GM18907 (cell line): ENCODE measurements at regions not wholly inside any gene's neighbourhood (a gene's known extent, or its start where the extent isn't known, plus 50 kb on each side); places are given as distances from the start of the nearest gene placed in this dataset.
A peak's percentile ranks its signal among the peaks of the same experiment; 100 is the strongest.

Experiments used
- ATAC-seq: cut with Tn5 transposase; IDR thresholded peaks from one replicate; pipeline ENCODE4 v1.9.1; 2021; ENCODE audit warnings: mild to moderate bottlenecking, moderate library complexity; ENCODE audit not compliant: unreplicated experiment

DNA sequence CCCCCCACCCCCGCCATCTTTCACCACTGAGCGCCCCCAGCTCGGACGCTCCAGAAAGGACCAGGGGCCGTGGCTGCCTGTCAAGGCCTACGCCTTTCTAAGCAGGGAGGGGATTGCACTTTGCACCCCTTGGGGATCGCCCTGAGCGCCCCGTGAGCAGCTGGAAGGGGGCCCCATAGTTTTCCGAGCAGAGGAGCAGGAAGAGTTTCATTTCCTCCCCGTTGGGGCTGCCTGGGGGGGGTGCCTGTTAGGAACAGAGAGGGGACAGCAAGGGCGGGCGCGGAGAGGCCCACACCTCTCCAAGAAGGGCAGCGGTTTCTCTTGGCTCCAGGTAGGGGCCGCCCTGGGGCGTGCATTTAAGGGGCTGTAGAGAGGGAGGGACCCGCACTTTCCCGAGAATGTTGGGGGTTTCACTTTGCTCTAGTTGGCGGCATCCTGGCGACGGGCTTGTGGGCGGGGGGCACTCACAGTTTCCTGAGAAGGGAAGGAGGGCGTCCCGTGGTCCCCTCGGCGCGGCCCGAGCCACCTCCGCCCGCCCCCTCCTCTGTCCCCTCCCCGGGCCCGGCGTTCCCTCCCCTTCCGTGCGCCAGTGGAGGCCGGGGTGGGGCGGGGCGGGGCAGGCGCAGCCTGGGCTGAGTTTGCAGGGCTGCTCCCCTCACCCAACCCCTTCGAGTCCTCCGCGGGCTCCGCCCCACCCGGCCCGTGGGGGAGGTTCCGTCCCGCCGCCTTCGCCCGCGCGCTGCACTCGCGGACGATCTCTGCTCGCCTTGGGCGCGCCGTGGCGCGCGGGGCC is 82.3 kb upstream of the CD99 start:
- ATAC-seq, result peak; percentile 95

DNA sequence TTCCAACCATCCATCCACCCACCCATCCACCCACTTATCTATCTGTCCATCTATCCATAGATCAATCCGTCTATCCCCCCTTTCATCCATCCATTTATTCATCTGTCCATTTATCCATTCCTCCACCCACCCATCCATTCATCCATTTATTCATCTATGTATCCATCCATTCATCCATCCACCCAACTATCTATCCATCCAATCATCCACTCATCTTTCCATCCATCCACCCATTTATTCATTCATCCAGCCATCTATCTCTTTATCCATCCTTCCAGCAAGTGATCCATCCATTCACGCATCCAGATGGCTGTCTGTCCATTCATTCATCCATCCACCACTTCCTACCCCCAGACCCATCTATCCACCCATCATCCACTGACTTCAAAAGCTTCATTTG is 84.0 kb upstream of the CD99 start:
- ATAC-seq, result no peak

DNA sequence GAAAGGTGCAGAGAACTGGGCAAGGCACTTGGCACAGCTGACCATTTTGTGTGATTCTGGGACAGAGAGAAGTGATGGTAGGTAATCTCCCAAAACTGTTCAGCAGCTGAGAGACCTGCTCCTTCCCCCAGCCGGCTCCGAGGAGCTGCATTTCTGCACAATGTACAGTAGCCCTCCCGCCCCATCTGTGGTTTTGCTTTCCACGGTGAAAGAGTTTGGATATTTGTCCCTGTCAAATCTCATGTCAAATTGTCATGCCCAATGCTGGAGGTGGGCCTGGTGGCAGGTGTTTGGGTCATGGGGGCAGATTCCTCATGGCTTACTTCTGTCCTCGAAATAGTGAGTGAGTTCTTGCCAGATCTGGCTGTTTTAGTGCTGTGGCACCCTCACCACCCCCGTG is 90.5 kb upstream of the CD99 start:
- no peak for ATAC-seq

DNA sequence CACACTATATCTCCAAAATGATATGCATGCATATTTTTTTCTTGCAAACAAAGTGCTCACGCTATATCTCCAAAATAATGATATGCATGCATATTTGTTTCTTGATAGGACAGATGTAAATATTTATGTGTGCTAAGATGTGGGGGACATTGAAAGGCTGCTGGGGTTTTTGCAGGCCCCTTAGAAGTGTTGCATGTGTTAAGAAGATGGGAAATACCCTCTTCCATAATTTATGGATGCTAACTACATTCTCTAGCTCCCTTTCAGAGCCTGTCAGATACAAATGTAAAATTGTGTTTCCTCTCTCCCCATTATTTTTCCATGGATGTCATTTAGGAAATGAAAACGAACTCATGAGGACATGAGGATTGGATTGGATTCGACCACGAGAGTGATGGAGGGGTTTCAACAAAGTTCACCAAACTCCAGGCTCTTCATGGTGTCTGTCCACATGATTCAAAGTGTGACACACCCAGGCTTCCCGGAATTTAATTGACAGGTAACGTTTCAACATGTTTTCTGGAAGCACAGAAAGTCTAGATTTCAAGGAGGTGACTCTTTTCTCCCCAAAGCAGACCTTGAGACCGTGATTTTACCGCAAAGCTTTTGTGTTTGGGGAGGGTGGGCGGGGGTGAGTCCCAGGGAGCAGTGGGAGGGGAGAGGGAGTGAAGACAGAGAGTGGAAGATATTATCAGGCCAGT is 94.4 kb upstream of the CD99 start:
- no peak for ATAC-seq

DNA sequence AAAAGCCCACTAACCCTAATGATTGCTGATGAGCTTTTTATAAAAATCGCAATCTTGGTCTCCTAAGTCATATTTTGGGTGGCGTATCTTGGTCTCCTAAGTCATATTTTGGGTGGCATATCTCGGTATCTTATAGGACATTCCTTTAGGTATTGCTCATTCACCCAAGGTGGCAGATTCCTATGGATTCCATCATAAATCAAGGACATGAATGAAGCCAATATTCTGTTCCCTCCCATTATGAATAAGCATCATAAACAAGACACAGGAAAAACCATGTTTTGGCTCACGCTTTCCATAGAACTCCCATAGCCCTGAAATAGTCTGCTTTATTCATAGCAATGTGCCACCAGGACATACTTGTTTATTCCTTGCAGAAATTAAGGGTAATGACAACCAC is 95.0 kb upstream of the CD99 start:
- ATAC-seq, result no peak

DNA sequence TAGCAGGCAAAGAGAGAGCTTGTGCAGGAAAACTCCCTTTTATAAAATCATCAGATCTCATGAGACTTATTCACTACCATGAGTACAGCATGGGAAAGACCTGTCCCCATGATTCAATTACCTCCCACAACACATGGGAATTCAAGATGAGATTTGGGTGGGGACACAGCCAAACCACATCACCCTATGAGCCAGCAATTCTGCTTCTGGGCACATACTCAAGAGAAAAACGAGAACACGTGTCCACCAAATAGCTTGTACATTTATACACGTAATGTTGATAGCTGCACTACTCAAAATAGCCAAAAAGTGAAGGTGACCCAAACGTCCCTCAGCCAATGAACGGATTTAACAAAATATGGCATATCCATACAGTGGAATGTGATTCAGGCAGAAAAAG is 94.5 kb upstream of the DHRSX start:
- no peak for ATAC-seq

DNA sequence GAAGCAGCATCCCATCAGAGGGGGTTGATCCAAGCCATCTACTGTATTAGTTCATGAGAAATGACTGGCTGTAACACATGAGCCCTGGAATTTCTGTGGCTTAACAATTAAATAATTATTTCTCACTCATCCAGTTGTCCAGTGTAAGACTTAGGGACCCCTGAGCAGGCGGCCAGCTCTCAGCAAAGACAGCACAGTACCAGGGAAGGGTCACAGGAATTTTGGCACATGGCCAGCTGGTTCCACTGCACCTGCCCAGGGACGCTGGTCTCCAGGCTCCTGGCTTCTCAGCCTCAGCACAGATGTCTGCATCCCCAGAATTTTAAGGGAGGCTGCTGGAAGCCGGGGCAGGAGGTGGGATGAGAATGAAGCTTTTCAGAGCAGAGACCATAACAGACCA is 93.7 kb upstream of the DHRSX start:
- ATAC-seq, result no peak

DNA sequence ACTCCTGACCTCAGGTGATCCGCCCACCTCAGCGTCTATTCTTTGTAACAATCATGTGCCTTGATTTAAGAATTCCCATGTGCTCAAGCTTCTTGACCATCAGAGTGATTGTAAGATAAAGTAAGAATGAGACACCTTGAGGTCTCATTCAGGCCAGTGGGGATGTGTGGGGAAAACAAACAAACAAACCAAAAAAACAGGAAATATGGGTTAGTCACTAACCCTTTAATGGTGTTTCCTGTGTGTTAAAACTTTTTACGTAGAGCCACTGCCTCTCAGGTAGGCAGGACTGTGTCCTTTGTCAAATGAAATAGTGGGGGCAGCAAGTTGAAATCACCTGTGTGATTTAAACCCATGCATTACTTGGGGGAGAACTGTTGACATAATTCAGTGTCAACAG is 91.5 kb upstream of the DHRSX start:
- ATAC-seq, result no peak

DNA sequence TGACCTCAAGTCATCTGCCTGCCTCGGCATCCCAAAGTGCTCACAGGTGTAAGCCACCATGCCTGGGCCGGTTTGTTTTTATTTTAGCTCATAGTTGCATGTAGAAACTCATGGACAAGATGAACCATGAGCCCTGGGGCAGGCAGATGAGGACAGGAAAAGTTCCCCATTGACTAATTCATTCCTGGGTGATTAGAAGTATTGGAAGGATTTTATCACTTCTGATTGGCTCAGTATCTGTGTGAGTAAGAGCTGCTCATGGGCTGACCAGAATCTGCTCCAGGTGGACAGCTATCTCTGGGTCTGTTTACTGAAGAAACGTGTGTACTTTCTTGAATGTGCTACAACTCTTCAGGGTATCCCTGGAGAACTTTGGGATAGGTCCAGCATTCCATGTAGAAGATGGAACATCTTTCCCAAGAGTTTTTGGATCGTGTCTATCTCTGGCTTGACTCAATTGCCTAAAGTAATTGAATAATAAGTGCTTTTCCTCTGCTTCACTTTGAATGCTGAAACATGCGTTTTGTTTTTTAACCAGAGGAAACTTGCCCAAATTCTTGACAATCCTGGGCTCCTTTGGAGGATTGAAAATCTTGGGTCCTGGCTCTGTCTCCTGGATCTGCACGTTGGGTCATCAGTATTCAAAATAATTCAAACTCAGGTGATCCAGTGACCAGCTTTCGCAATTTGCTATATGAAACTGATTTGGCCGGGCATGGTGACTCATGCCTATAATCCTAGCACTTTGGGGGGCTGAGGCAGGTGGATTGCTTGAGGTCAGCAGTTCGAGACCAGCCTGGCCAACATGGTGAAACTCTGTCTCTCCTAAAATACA is 88.6 kb upstream of the DHRSX start:
- no peak for ATAC-seq

DNA sequence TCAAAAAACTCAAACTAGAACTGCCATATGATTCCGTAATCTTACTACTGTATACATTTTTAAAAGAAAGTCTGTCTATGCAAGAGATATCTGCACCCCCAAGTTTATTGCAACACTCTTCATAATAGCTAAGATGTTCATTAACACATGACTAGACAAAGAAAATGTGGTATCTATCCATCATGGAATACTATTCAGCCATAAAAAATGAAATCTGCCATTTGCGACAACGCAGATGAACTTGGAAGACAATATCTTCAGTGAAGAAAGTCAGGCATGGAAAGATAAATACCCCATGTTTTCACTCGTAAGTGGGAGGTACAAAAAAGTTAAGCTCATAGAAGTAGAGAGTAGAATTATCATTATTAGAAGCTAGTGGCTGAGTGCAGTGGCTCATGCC is 87.3 kb upstream of the DHRSX start:
- no peak for ATAC-seq

DNA sequence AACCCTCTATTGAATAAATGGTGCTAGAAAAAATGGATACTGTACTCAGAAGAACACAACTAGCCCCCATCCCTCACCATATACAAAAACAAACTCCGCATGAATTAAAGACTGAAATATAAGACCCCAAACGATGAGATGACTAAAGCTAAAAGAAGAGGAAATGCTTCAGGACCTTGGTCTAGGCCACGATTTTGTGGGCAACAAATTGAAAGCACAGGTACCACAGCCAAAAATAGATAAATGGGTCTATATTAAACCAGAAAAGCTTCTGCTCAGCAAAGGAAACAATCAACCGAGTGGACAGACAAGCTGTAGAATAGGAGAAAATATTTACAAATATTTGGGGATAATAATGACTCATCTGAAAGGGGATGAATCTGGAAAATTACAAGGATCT is 86.4 kb upstream of the DHRSX start:
- no peak for ATAC-seq

DNA sequence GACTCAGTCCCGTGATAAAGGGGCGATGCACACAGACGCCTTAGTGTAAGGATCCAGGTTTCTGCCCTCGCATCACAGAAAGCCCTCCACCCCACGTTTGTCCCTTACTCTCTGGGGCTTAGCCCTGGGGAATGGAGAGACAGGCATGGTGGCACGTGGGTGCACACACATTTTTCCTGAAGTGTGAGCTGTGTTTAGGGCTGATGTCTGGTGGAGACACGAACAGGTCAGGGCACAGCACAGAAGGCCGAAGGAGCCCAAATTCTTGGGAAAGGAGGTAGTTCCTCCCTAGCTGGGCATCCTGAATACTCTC is 84.3 kb upstream of the DHRSX start:
- no peak for ATAC-seq

DNA sequence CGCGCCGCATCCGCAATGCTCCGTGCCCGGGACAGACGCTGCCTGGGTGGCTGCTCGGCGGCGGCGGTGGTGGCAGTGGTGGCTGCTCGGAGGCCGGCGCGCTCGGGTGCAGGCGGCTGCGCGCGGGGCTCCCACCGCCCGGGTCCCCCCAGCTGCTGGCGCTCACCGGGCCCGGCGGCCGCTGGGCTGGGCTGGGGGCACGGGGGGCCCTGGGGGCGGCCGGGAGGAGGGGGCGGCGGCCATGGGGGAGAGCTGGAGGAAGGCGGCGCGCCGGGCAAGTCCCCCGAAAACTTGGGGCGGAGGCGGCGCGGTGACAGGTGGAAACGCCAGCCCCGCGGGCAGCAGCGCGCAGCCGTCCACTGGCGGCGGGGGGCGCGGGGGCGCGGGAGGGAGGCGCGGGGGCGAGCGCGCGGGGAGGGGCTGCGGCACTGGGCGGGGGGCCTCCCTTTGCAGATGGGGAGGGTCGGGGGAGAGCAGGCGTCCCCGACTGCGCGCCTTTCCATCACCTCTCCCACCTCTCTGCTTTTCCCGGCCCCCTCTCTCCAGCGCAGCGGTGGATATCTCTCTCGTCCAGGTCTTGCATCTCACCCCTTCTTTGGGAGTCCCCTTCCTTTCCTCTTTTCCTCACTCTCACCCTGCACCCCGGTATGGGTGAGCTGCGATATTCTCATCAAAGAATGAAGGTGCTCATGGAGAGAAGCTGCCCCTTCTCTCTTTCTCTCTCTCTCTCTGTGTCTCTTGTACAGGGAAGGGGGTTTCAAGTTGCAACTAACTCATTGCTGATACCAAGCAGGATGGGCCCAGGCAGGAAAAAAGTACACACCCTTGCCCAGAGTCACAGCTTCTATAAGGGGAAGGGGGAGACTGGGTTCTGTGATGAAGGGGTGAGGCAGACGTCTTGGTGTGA is 83.7 kb upstream of the DHRSX start:
- no peak for ATAC-seq

DNA sequence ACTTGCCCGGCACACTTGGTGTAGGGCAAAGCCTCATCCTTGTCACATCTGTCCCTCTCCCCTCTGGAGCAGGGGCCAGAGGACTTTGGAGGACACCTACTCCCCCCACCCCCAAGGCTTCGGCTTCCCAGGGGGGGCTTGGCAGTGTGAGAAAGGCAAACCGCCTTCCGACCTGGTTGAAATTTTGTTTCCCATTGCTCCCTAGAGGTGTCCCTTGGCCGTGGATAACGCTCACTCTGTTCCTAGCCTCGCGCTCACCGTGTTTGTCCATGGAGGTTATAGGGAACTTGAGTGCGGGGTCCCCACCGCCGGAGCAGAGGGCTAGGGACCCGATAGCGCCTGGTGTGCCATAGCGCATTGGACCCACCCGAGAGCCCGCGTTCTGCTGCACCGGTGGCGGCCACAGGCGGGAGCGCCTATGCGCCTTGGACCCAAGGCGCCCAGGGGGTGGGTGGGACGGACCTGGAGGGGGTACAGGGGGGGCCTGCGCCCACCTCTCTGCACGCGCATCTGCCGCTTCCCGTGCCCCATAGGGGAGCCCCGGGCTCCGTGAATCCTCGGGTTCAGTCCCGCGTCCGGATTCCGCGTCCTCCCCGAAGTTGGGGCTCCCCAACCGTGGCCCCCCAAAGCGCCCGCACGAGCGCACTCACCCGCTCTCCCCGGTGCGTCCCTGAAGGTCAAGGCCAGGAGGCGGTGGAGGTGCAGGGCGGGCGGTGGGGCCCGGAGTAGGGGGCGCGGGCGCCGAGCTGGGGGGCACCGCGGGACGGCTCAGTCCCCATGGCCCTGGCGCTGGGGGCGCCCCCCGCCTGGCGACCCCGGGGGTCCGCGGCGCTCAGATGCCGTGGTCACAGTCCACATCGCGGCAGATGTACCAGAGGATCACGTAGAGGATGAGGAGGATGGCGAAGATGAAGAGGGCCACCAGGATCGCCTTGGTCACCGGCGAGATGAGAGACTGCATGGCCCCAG is 82.7 kb upstream of the DHRSX start:
- no peak for ATAC-seq

DNA sequence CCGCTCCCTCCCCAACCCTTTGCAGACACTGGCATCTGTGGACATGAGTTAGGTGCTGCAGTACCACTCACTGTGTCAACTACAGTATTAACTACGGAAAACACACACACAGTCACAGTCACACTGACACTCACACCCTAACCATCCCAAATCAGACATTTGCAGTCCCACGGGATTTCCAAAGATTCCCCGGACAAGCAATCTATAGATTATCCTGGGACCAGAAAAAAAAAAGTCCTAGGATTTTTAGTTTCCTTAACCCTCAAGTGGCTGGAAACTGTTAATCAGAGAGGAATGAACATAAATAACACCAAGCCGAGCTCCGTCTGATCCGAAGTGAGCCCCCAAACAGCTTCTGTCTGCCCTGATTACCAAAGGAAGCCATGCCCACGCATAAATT is 81.9 kb upstream of the DHRSX start:
- ATAC-seq, result no peak

DNA sequence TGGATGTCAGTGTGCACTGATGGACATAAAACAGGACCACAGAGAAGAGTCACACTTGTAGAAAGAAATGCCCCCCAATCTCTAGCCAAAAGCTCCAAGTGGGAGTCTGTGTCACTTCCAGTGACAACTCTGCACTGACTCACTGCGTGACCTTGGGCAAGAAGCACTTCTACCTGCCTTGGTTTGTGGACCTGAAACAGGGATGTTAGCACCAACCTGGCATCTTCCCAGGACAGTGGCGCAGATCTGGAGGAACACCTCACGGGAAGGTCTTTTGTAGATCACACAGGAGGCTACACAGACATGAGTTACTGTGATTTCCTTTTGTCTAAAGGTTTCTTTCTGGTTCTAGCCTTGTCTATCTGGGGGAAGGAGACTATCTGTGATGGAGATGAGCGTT is 80.5 kb upstream of the DHRSX start:
- ATAC-seq, result no peak

DNA sequence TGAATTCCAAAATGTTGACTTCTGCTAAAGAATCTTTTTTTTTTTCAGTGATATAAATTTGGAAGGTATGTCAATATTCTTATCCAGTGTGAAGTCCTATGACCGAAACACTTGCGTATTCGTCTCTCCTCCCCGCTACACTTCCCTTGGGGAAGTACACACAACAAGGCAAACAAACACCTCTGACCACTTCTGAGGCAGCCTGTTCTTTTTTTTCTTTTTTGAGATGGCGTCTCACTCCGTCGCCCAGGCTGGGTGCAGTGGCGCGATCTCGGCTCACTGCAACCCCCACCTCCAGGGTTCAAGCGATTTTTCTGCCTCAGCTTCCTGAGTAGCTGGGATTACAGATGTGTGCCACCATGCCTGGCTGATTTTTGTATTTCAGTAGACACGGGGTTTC is 78.1 kb upstream of the DHRSX start:
- ATAC-seq, result no peak

DNA sequence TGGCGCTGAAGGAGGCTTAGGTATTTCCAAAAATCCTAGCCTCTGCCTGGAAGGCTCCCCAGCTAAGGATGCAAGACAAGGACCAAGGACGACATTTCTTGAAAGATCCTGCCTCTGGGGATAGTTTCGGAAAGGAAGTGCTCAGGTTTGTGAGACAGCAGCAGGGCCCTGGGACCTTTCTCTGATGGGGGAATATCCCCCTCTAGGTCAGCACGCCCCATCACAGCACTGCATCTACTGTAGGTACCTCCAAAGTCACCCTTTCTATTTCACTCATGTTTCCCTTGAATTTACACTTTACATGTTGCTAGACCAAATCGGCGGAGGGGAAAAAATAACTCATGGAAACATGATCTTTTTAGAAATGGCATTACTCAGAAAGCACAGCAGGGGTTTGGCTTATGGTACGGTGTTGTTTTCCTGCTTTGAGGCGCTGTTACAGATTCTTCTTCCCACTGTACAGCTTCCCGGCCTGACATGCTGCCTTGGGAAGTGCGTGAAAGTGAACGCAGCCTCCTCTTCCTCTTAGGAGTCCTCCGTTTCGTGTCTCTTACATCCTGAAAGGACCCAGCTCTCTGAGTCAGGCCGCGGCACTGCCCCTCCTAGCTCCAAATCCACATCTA is 77.2 kb upstream of the DHRSX start:
- ATAC-seq, result no peak

DNA sequence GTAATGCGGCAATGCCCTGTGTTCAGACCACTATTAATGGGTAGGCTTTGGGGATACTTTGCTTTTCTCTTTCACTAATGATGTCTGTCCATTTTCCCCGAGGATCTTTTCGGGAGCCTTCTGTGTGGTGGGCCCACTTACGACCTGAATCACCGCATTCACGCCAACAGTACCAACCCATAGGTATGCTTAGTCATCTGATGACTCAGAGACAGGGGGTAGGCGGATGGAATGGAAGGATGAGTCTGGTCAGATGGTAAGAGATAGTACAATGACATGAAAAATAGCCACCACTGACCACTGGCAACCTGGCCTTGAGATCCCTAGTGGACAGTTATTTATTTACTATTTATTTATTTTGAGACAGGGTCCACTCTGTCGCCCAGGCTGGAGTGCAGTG is 76.0 kb upstream of the DHRSX start:
- ATAC-seq, result no peak
